ENCODE measurements at regions not wholly inside any gene's neighbourhood (a gene's known extent, or its start where the extent isn't known, plus 50 kb on each side); places are given as distances from the start of the nearest gene placed in this dataset.

- Histone ChIP-seq H2AFZ (no peak overlapping the region), H3F3A (replicated peaks; ENCODE audit: low read depth) (no peaks in the 10 kb centered on the region), H3K79me2 (replicated peaks; ENCODE audit: insufficient read depth) (no peaks in the 10 kb centered on the region), H3K9me2 (ENCODE audit: insufficient read depth) (peaks cover 37% of the 10 kb centered on the region), H3K4me2 (peak overlapping the region; percentile 9; the same call in 1 of the 2 replicates), H3K4me1 (ENCODE audit: insufficient read depth) (peaks cover 23% of the 10 kb centered on the region), H4K20me1 (replicated peaks; ENCODE audit: insufficient read depth) (no peaks in the 10 kb centered on the region), H3K4me3 (no peak overlapping the region), H3K27ac (ENCODE audit: low read depth) (peak overlapping the region; percentile 86), H3K27me3 (ENCODE audit: insufficient read depth) (no peaks in the 10 kb centered on the region), H3K36me3 (ENCODE audit: insufficient read depth) (no peaks in the 10 kb centered on the region)
- peak overlapping the region; percentile 76; the same call in 1 of the 2 replicates for H3K27ac Mint-ChIP-seq
- H3K4me3 Mint-ChIP-seq: no peak overlapping the region
- H3K4me1 Mint-ChIP-seq: peaks cover 50% of the 10 kb centered on the region
- peaks cover 16% of the 10 kb centered on the region; the same call in 2 of the 3 replicates for H3K36me3 Mint-ChIP-seq (ENCODE audit: low read depth)
- H3K27me3 Mint-ChIP-seq (ENCODE audit: insufficient read depth, low read depth, poor library complexity): peaks cover 19% of the 10 kb centered on the region
- peak; percentile 83 for DNase-seq (ENCODE audit: low spot score)
- no peak for TF ChIP-seq REST (IDR thresholded peaks at IDR 0.05; ENCODE audit: unreplicated experiment)
- no peak for TF ChIP-seq ETS1 (IDR thresholded peaks at IDR 0.05)
- no peak for TF ChIP-seq ZNF331 (CRISPR knock-in tag; IDR thresholded peaks at IDR 0.05; ENCODE audit: low read depth)
- TF ChIP-seq NANOG (IDR thresholded peaks at IDR 0.05; ENCODE audit: borderline replicate concordance): peak; percentile 57; the same call in 1 of the 2 replicates
- TF ChIP-seq CREB1 (CRISPR knock-in tag; IDR thresholded peaks at IDR 0.05; ENCODE audit: low read depth): no peak
- TF ChIP-seq EZH2phosphoT487 (IDR thresholded peaks at IDR 0.05; ENCODE audit: unreplicated experiment): no peak
- TF ChIP-seq CTCF (conservative IDR thresholded peaks at IDR 0.05; ENCODE audit: low read depth in 2 of 2): no peak
- peak; percentile 39; the same call in 1 of the 2 replicates for TF ChIP-seq ZNF462 (CRISPR knock-in tag; IDR thresholded peaks at IDR 0.05)
- H3K9me3 Mint-ChIP-seq: peaks cover 23% of the 10 kb centered on the region; the same call in 2 of the 3 replicates
- ATAC-seq: peak; percentile 64
These were observed 254.8 kb downstream of the FGF9 start for GRCh38 chr13:21925720-21926119.

Data from GM23338 (cell line).